Activated CD4-positive, alpha-beta T cell treated with anti-CD3 and anti-CD28 coated beads, Interleukin-2, amount 10 ng/mL, durations not matched to agents 24 days and 14 days (primary cell): ENCODE measurements at regions not wholly inside any gene's neighbourhood (a gene's known extent, or its start where the extent isn't known, plus 50 kb on each side); places are given as distances from the start of the nearest gene placed in this dataset.

Experiments
- DNase-seq: peaks from one replicate; pipeline ENCODE4 v3.0.0; 2022
- H3K27ac Mint-ChIP-seq: one replicate; pipeline ENCODE4 v1.8.0; 2022; ENCODE audit warnings: mild to moderate bottlenecking, mixed read lengths
- H3K27me3 Mint-ChIP-seq: one replicate; pipeline ENCODE4 v1.8.0; 2022; ENCODE audit warnings: mixed read lengths
- H3K36me3 Mint-ChIP-seq: one replicate; pipeline ENCODE4 v1.8.0; 2022; ENCODE audit warnings: low read depth, mild to moderate bottlenecking, mixed read lengths
- H3K4me1 Mint-ChIP-seq: one replicate; pipeline ENCODE4 v1.8.0; 2021; ENCODE audit warnings: mixed read lengths
- H3K4me3 Mint-ChIP-seq: one replicate; pipeline ENCODE4 v1.8.0; 2022; ENCODE audit warnings: mild to moderate bottlenecking, moderate library complexity, mixed read lengths
- H3K9me3 Mint-ChIP-seq: one replicate; pipeline ENCODE4 v1.8.0; 2021; ENCODE audit warnings: mixed read lengths
- intact Hi-C: fragments of 100-400 bp; cut with micrococcal nuclease; formaldehyde crosslinking; loops from one replicate; pipeline ENCODE4 v1.15.1; 2023

DNA sequence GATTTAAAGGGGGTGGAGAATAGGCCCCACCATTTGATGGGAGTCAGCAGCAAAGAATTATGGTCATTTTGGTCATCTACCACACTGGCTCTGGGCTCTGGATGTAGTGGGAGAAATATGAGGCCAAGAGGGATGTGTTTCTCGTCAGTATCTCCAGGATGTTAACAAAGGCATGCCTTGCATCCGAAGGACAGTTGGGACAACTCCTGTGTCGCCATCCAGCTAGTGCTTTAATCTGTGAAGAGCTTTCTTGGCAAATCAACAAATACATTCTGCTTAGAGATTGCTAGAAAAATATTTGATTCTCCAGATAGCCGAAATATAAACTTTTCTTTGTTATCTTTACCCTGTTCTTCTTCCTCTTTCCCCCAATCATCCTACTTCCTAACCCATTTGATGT is 287.1 kb upstream of the TNP1 start:
- Mint-ChIP-seq H3K27ac (no peak overlapping the region), H3K9me3 (no peaks in the 10 kb centered on the region), H3K36me3 (no peaks in the 10 kb centered on the region), H3K4me1 (no peaks in the 10 kb centered on the region), H3K27me3 (peaks cover 9% of the 10 kb centered on the region), H3K4me3 (no peak overlapping the region)
- no peak for DNase-seq
- intact Hi-C loops = no loop called here

DNA sequence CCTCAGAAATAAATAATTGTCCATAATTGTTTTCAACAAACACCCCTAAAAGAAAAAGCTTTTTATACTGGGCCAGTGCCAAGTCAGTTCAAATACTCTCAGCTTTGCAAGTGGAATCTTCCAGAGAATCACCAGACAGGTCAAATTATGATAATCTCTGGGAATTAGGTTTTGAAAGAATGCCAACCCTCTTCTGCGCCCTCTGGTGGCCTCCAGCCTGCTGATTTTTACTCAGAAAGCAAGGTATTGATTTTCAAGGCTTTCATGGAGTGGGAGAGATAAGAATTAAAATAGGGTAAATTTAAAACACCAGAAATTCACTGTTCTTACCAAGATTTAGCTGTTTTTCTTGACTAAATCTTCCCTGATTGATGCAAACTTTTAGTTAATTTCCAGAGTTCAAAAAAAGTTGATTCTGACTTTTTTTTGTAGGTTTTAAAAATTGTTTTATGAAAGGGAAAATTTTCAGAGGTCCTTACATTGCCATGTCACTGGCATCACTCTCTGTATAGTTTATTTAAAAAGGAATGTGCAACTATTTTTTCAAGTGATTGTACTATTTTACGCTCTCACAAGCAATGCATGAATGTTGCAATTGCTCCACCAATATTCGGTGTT is 282.9 kb upstream of the TNP1 start:
- Mint-ChIP-seq H3K4me3 (no peak overlapping the region), H3K27ac (no peak overlapping the region), H3K4me1 (no peaks in the 10 kb centered on the region), H3K36me3 (no peaks in the 10 kb centered on the region), H3K9me3 (peaks cover 14% of the 10 kb centered on the region), H3K27me3 (peaks cover 13% of the 10 kb centered on the region)
- DNase-seq = peak; percentile 74
- intact Hi-C loops = loop anchor here (5.0 kb wide), 1 partner anchor 460 kb away; no protein-coding TSS in a partner anchor

DNA sequence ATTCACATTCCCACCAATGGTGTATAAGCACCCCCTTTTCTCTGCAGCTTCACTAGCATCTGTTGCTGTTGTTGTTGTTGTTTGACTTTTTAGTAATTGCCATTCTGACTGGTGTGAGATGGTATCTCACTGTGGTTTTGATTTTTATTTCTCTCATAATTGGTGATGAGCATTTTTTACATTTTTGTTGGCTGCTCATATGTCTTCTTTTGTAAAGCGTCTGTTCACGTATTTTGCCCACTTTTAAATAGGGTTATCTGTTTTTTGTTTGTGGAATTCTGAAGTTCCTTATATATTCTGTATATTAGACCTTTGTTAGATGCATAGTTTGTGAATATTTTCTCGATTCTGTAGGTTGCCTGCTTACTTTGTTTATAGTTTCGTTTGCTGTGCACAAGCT is 278.4 kb upstream of the TNP1 start:
- no peak for DNase-seq
- intact Hi-C loops = no loop called here
- Mint-ChIP-seq H3K36me3 (no peaks in the 10 kb centered on the region), H3K9me3 (peaks cover 14% of the 10 kb centered on the region), H3K27me3 (peaks cover 20% of the 10 kb centered on the region), H3K4me3 (no peak overlapping the region), H3K27ac (no peak overlapping the region), H3K4me1 (no peaks in the 10 kb centered on the region)

DNA sequence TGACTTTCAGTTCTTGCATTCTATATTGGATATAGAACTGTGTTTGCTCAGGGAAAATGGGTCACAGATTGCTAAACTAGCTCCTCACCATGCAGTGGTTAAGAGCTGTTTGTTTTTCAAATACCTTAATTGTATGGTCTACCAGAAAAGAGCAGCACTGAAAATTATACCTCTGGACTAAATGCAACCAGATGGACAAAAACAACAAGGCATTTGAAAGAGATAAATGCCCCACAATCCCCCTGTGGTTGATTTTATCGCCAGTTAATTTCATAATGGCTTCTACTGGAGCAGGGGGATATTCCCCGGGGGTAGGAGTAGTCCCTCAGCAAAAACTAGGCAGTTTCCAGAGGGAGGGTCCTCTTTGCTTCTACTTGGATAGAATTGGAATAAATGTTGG is 267.9 kb upstream of the TNP1 start:
- no peaks in the 10 kb centered on the region for H3K36me3 Mint-ChIP-seq
- no peaks in the 10 kb centered on the region for H3K4me1 Mint-ChIP-seq
- peaks cover 22% of the 10 kb centered on the region for H3K27me3 Mint-ChIP-seq
- intact Hi-C loops = no loop called here
- peak; percentile 10 for DNase-seq
- no peak overlapping the region for H3K27ac Mint-ChIP-seq
- H3K9me3 Mint-ChIP-seq = no peaks in the 10 kb centered on the region
- H3K4me3 Mint-ChIP-seq = no peak overlapping the region

DNA sequence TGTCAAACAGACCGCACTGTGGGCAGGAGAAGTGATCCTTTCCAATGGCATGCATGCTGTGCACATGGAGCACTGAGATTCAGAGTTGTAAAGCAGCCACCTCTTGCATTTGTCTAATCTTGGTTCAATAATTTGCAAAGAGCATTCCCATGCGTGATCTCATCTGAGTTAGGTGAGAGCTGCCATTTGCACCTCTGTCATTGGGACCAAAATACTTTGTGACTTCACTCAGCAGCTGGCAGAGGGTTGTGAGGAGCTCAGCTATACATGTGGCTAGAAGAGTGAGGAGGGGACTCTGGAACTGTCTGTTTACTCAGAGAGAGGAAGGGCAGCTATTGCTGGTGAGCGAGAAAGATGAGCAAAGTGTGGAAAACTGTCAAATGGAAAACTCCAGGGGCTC is 265.1 kb upstream of the TNP1 start:
- no peak overlapping the region for H3K4me3 Mint-ChIP-seq
- intact Hi-C loops = no loop called here
- no peaks in the 10 kb centered on the region for H3K9me3 Mint-ChIP-seq
- no peaks in the 10 kb centered on the region for H3K36me3 Mint-ChIP-seq
- no peak overlapping the region for H3K27ac Mint-ChIP-seq
- peaks cover 18% of the 10 kb centered on the region for H3K27me3 Mint-ChIP-seq
- no peaks in the 10 kb centered on the region for H3K4me1 Mint-ChIP-seq
- DNase-seq = peak; percentile 40

DNA sequence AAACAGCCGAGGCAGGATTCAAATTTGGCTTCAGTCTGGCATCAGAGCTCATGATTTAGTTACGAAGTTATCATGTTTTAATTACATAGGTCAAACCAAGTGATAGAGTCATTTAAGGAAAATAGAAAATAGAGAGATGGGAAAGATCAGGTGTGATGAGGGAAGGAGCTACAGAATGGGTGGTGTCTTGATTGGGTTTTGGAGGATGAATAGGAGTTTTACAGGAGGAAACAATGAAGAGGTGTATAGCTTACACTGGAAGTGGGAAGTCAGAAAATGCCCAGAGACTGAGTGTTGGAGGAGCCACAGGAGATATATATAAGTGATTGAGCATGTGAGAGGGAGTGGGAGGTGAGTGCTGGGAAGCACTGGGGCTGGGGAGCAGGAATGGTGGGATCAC is 264.2 kb upstream of the TNP1 start:
- intact Hi-C loops = no loop called here
- Mint-ChIP-seq H3K27me3 (peaks cover 18% of the 10 kb centered on the region), H3K9me3 (no peaks in the 10 kb centered on the region), H3K36me3 (no peaks in the 10 kb centered on the region), H3K27ac (no peak overlapping the region), H3K4me3 (no peak overlapping the region), H3K4me1 (no peaks in the 10 kb centered on the region)
- peak; percentile 6 for DNase-seq

DNA sequence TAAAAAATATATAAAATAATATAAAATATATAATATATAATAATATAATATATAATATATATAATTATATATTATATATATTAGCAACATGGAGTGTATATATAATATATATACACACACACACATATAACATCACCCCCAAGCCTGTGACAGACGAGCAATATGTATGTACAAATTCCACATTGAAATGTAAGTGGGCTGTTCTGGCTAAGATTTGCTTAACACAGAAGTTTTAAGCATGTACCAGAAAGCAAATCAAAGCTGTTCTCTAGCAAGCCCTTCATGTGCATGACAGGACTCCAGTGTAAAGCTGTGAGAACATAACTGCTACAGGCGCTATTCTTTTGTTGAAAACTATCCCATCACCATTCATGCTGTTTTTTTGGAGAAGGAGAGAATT is 261.7 kb upstream of the TNP1 start:
- DNase-seq = peak; percentile 46
- intact Hi-C loops = no loop called here
- H3K27me3 Mint-ChIP-seq = peaks cover 16% of the 10 kb centered on the region

DNA sequence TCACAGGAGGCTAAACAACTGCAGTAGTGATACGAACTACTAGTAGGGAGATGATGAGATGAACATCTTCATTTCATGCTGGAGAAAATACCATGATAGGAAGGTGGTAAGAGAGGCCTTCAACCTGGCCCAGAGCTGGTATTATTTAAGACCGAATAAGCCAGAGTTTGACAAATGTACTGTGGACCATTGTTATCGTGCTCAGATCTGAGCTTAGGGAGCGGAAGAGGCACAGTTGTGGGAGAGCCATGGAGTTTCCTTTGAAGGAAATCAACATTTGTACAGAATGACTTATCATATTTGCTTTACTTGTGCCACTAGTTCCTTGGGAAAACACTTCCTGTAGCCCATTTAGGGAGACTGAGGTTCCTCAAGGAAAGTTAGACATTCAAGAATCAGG is 260.6 kb upstream of the TNP1 start:
- Mint-ChIP-seq H3K4me3 (no peak overlapping the region), H3K9me3 (no peaks in the 10 kb centered on the region)

More for the DNA sequence above, 261.7 kb upstream of the TNP1 start:
- Mint-ChIP-seq H3K27ac (no peak overlapping the region), H3K4me1 (peaks cover 7% of the 10 kb centered on the region), H3K4me3 (no peak overlapping the region), H3K9me3 (no peaks in the 10 kb centered on the region), H3K36me3 (no peaks in the 10 kb centered on the region)

DNA sequence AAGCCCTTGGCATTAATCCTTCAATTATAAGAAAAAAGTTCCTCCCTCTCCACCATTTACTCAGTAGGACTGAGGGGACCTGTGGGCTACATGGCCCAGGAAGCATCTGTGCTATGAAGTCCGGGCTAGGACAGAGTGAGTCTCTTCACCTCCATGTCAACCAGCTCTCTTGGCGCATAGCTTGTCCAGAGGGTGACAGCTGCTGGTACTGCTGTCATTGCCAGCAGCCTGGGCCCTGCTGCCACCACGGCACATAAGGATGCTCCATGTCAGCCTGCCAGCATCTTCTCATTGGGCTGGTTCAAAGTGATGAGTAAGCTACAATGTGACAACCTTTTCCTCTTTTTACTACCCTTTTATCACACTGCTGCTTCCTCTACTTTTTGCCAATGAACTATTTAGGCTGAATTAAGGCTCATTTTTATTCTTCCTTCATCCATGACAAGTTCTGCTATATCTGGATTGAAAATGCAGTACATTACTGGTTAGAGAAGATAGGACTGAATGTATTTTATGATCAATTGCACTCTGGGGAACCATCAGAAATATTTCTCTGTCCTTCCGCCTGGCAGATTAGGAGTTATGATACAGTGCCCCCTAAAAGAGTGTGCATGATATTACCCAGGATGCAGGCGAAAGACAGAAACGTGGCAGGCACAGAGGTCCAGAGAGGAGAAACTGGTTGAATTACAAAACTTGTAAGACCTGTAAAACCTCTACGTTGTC is 258.9 kb upstream of the TNP1 start:
- H3K27ac Mint-ChIP-seq = no peak overlapping the region
- intact Hi-C loops = no loop called here
- H3K36me3 Mint-ChIP-seq = no peaks in the 10 kb centered on the region
- H3K27me3 Mint-ChIP-seq = peaks cover 10% of the 10 kb centered on the region
- H3K9me3 Mint-ChIP-seq = no peaks in the 10 kb centered on the region
- peaks cover 7% of the 10 kb centered on the region for H3K4me1 Mint-ChIP-seq
- no peak overlapping the region for H3K4me3 Mint-ChIP-seq
- DNase-seq = peak; percentile 45

More for the DNA sequence above, 260.6 kb upstream of the TNP1 start:
- H3K27me3 Mint-ChIP-seq = peaks cover 19% of the 10 kb centered on the region
- H3K27ac Mint-ChIP-seq = no peak overlapping the region
- H3K36me3 Mint-ChIP-seq = no peaks in the 10 kb centered on the region
- DNase-seq = peak; percentile 39
- H3K4me1 Mint-ChIP-seq = peaks cover 7% of the 10 kb centered on the region
- intact Hi-C loops = no loop called here

DNA sequence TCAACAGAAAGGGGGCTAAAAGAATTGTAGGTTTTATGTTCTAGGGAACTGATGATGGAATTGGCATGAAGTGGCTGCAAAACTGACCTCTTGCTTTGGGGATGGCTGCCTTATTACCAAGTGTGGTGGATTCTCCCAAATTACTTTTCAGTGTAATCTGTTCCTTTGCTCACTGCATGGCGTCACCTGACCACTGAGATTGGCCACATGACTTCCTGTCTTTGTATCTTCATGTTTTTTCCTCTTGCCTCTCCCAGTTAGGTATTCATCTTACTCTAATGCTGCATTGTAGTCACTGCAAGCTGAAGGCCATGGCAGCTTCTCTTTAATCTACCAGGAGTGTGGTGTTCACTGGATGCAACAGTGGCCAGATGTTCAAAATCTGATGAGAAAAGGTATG is 257.7 kb upstream of the TNP1 start:
- intact Hi-C loops = no loop called here
- DNase-seq = peak; percentile 47
- no peaks in the 10 kb centered on the region for H3K36me3 Mint-ChIP-seq
- no peak overlapping the region for H3K27ac Mint-ChIP-seq
- peaks cover 7% of the 10 kb centered on the region for H3K4me1 Mint-ChIP-seq
- no peak overlapping the region for H3K4me3 Mint-ChIP-seq
- H3K27me3 Mint-ChIP-seq = peaks cover 7% of the 10 kb centered on the region
- H3K9me3 Mint-ChIP-seq = no peaks in the 10 kb centered on the region

DNA sequence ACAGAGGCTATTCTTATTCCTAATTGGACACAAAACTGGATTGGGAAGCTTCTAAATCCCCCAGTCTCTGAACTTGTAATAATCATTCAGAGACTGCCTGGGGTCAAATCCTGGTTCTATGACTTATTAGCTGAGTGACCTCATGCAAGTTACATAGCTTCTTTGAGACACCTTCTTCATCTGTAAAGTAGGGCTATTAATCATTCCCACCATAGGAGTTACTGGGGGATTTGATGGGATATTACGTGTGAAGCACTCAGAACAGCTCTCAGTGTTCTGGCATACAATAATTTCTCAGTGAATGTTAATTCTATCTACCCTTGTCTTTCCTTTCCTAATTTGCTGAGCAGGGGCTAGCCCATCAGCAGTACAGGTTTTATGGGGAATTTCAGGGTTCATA is 256.7 kb upstream of the TNP1 start:
- peaks cover 7% of the 10 kb centered on the region for H3K4me1 Mint-ChIP-seq
- H3K4me3 Mint-ChIP-seq = no peak overlapping the region
- H3K27me3 Mint-ChIP-seq = peaks cover 12% of the 10 kb centered on the region
- H3K27ac Mint-ChIP-seq = no peak overlapping the region
- DNase-seq = peak; percentile 41
- H3K36me3 Mint-ChIP-seq = no peaks in the 10 kb centered on the region
- intact Hi-C loops = no loop called here
- no peaks in the 10 kb centered on the region for H3K9me3 Mint-ChIP-seq

DNA sequence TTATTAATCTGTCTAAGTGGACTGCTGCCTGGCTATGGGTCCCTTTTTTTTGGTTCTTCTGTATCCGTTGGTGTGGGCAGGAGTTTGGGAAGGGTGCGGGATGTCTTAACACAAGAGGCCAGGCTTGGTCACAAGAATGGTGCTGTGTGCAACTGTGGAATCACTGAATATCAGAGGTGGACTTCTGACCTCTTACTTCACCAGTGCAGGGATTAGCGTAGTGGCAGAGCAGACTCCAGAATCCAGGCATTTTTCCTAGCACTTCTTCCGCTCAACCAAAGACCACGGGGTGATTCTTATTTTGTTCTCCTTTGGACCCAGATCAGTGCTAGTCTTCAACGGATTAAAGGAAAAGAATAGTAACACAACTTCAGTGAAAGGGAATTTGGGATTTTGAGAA is 254.3 kb upstream of the TNP1 start:
- H3K27me3 Mint-ChIP-seq = peaks cover 20% of the 10 kb centered on the region
- H3K27ac Mint-ChIP-seq = no peak overlapping the region
- peaks cover 6% of the 10 kb centered on the region for H3K9me3 Mint-ChIP-seq
- no peak for DNase-seq
- peaks cover 7% of the 10 kb centered on the region for H3K4me1 Mint-ChIP-seq
- no peak overlapping the region for H3K4me3 Mint-ChIP-seq
- intact Hi-C loops = no loop called here
- H3K36me3 Mint-ChIP-seq = no peaks in the 10 kb centered on the region

DNA sequence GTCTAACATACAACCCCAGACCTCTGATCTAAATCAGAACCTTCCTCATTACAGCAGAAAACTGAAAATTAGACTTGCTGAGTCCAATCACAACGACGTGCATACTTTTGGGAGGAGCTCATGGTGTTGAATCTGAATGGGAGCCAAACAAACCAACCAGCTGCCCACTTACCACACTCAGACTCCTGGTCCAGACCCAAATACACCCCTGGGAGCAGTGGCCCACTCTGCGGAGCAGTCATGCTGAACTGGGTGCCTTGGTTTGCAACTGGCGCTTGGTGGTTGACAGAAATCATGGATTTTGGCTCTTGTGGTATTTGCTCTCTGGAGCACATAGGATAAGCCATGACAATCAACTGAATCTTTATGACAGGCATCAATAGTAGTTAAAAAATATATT is 253.6 kb upstream of the TNP1 start:
- Mint-ChIP-seq H3K9me3 (peaks cover 6% of the 10 kb centered on the region), H3K27me3 (peaks cover 20% of the 10 kb centered on the region), H3K4me1 (peaks cover 7% of the 10 kb centered on the region), H3K36me3 (no peaks in the 10 kb centered on the region), H3K27ac (no peak overlapping the region), H3K4me3 (no peak overlapping the region)
- no peak for DNase-seq
- intact Hi-C loops = no loop called here

DNA sequence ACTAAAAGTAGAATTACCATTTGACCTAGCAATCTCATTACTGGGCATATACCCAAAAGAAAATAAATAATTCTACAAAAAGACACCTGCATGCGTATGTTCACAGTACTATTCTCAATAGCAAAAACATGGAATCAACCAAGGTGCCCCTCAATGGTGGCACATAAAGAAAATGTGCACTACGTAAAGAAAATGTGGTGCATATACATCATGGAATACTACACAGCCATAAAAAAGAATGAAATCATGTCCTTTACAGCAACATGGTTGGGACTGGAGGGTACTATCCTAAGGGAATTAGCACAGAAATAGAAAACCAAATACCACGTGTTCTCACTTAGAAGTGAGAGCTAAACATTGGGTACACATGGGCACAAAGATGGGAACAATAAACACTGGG is 250.7 kb upstream of the TNP1 start:
- H3K36me3 Mint-ChIP-seq = no peaks in the 10 kb centered on the region
- no peak for DNase-seq
- H3K27me3 Mint-ChIP-seq = peaks cover 15% of the 10 kb centered on the region
- intact Hi-C loops = no loop called here
- H3K4me3 Mint-ChIP-seq = no peak overlapping the region
- peaks cover 12% of the 10 kb centered on the region for H3K9me3 Mint-ChIP-seq
- H3K4me1 Mint-ChIP-seq = peaks cover 14% of the 10 kb centered on the region
- H3K27ac Mint-ChIP-seq = no peak overlapping the region
